DND-41 (cell line): ENCODE measurements at regions not wholly inside any gene's neighbourhood (a gene's known extent, or its start where the extent isn't known, plus 50 kb on each side); places are given as distances from the start of the nearest gene placed in this dataset.

Experiments
- ATAC-seq: fragments of 200-7000 bp; cut with Tn5 transposase; 3 replicates; pipeline ENCODE4 v1.9.1; 2021; ENCODE audit warnings: low read depth; ENCODE audit not compliant: insufficient read depth
- DNase-seq: peaks from one replicate; pipeline ENCODE4 v3.0.0-alpha.2; 2020
- H2AFZ ChIP-seq: 2 replicates; pipeline ENCODE4 v1.6.0; 2012; ENCODE audit warnings: low read depth, low read length
- H3K27ac ChIP-seq: 2 replicates; pipeline ENCODE4 v1.5.1; 2012; ENCODE audit warnings: low read length, inconsistent platforms
- H3K27me3 ChIP-seq: fragments of 200-600 bp; sonication (generic); 2 replicates; pipeline ENCODE4 v1.6.0; 2012; ENCODE audit warnings: low read length, mild to moderate bottlenecking, inconsistent platforms; ENCODE audit not compliant: insufficient read depth, poor library complexity
- H3K36me3 ChIP-seq: 2 replicates; pipeline ENCODE4 v1.5.1; 2012; ENCODE audit warnings: low read length, inconsistent platforms; ENCODE audit not compliant: insufficient read depth
- H3K4me1 ChIP-seq: 2 replicates; pipeline ENCODE4 v1.5.1; 2012; ENCODE audit warnings: mild to moderate bottlenecking, low read length; ENCODE audit not compliant: insufficient read depth
- H3K4me2 ChIP-seq: 2 replicates; pipeline ENCODE4 v1.6.0; 2012; ENCODE audit warnings: mild to moderate bottlenecking, moderate library complexity, low read length, inconsistent platforms; ENCODE audit not compliant: insufficient read depth
- H3K4me3 ChIP-seq, 2 experiments: fragments of 200-600 bp in 1 of 2; shearing (Covaris generic) in 1 of 2; 2 replicates each; pipeline ENCODE4 v1.5.1; 2012 to 2016; ENCODE audit warnings: inconsistent platforms in 2 of 2, low read length in 2 of 2, mild to moderate bottlenecking in 2 of 2, low read depth in 1 of 2, moderate library complexity in 1 of 2
- H3K79me2 ChIP-seq: 2 replicates; pipeline ENCODE4 v1.6.0; 2012; ENCODE audit warnings: low read length, inconsistent platforms; ENCODE audit not compliant: insufficient read depth
- H3K9ac ChIP-seq: 2 replicates; pipeline ENCODE4 v1.6.0; 2012; ENCODE audit warnings: low read depth, mild to moderate bottlenecking, inconsistent platforms, low read length, moderate library complexity
- H3K9me3 ChIP-seq: 2 replicates; pipeline ENCODE4 v1.5.1; 2012; ENCODE audit warnings: low read length, moderate library complexity, mild to moderate bottlenecking, inconsistent platforms; ENCODE audit not compliant: insufficient read depth, severe bottlenecking
- H4K20me1 ChIP-seq: 2 replicates; pipeline ENCODE4 v1.6.0; 2012; ENCODE audit warnings: low read length; ENCODE audit not compliant: insufficient read depth
- CTCF ChIP-seq: IDR thresholded peaks from 2 replicates; pipeline ENCODE4 v1.5.1; 2012; ENCODE audit warnings: borderline replicate concordance, low read length, moderate library complexity, mild to moderate bottlenecking; ENCODE audit not compliant: poor library complexity, severe bottlenecking; ENCODE audit errors: extremely low read depth
- EZH2 ChIP-seq: IDR thresholded peaks from 3 replicates; pipeline ENCODE4 v1.6.1; 2012; ENCODE audit warnings: borderline replicate concordance, low read depth, mild to moderate bottlenecking, moderate library complexity, low read length, inconsistent platforms; ENCODE audit not compliant: severe bottlenecking

- TF ChIP-seq CTCF (no peak), EZH2 (no peak)
- no peaks in the 10 kb centered on the region for H4K20me1 ChIP-seq
These were observed 172.5 kb upstream of the ARID2 start for GRCh38 chr12:45557016-45557415.

GRCh38 chr12:45558353-45558752, 171.2 kb upstream of the ARID2 start:
- Histone ChIP-seq H3K4me2 (no peak overlapping the region), H3K27ac (no peak overlapping the region), H3K4me1 (no peaks in the 10 kb centered on the region), H4K20me1 (no peaks in the 10 kb centered on the region), H2AFZ (no peak overlapping the region), H3K9me3 (peaks cover 2% of the 10 kb centered on the region), H3K4me3 (no peak overlapping the region), H3K79me2 (no peaks in the 10 kb centered on the region), H3K27me3 (no peaks in the 10 kb centered on the region), H3K36me3 (no peaks in the 10 kb centered on the region), H3K9ac (no peak overlapping the region)
- ATAC-seq (no peak), DNase-seq (no peak)
- TF ChIP-seq CTCF (no peak), EZH2 (no peak)

More at GRCh38 chr12:45557016-45557415, 172.5 kb upstream of the ARID2 start:
- Histone ChIP-seq H3K79me2 (no peaks in the 10 kb centered on the region), H3K4me1 (no peaks in the 10 kb centered on the region), H3K27ac (no peak overlapping the region), H3K27me3 (no peaks in the 10 kb centered on the region), H3K9me3 (peaks cover 2% of the 10 kb centered on the region), H3K36me3 (no peaks in the 10 kb centered on the region), H2AFZ (no peak overlapping the region), H3K9ac (no peak overlapping the region), H3K4me3 (no peak overlapping the region), H3K4me2 (no peak overlapping the region)
- ATAC-seq (no peak), DNase-seq (no peak)

GRCh38 chr12:45559537-45559936, 170.0 kb upstream of the ARID2 start:
- Histone ChIP-seq H3K4me3 (no peak overlapping the region), H3K9me3 (peaks cover 2% of the 10 kb centered on the region), H3K79me2 (no peaks in the 10 kb centered on the region), H3K4me1 (no peaks in the 10 kb centered on the region), H3K4me2 (no peak overlapping the region), H3K9ac (no peak overlapping the region), H2AFZ (no peak overlapping the region), H4K20me1 (no peaks in the 10 kb centered on the region), H3K27ac (no peak overlapping the region), H3K36me3 (no peaks in the 10 kb centered on the region), H3K27me3 (no peaks in the 10 kb centered on the region)
- DNase-seq (no peak), ATAC-seq (no peak)
- TF ChIP-seq EZH2 (no peak), CTCF (no peak)

DNA sequence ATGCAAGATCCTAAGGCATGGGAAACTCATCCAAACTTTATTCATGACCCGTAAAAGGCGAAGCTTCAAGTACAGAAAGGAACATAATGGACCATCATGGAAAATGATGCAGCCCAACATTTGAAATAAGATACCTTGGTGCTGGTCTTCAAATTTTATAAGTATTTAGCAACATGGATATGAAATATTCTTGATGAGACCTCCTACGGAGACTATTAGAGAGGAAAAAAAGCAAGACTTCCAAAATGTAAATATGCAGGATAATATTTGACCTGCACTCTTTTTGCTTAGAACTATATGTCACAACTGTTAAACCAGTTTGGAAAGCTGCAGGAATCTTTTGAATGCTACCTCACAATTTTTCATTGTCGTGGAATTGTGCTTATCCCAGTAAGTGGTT, 168.8 kb upstream of the ARID2 start:
- no peaks in the 10 kb centered on the region for H3K79me2 ChIP-seq
- no peak for DNase-seq
- no peaks in the 10 kb centered on the region for H4K20me1 ChIP-seq
- peaks cover 2% of the 10 kb centered on the region for H3K9me3 ChIP-seq
- no peaks in the 10 kb centered on the region for H3K36me3 ChIP-seq
- H3K9ac ChIP-seq, result no peak overlapping the region
- H3K4me1 ChIP-seq, result no peaks in the 10 kb centered on the region
- no peaks in the 10 kb centered on the region for H3K27me3 ChIP-seq
- no peak for ATAC-seq
- no peak overlapping the region for H2AFZ ChIP-seq
- TF ChIP-seq EZH2 (no peak), CTCF (no peak)
- H3K4me3 ChIP-seq, result no peak overlapping the region
- no peak overlapping the region for H3K27ac ChIP-seq
- H3K4me2 ChIP-seq, result no peak overlapping the region
